NCI-H748 treated with DMSO at 0.1 percent for 48 hours (cell line): ENCODE measurements at regions not wholly inside any gene's neighbourhood (a gene's known extent, or its start where the extent isn't known, plus 50 kb on each side); places are given as distances from the start of the nearest gene placed in this dataset.
"Not testable (repeated sequence)": the region's sequence is repeated elsewhere in the genome, so short reads cannot be mapped to it uniquely, and the experiment has no call there.

ENCODE experiments used
- DNase-seq: peaks from one replicate; lab custom pipeline; 2025; lab: John Stamatoyannopoulos, UW

- DNase-seq, result no peak
Measured at GRCh38 chr1:60857851-60858250, 224.5 kb upstream of the NFIA start.

- DNase-seq, result no peak
Measured at GRCh38 chr1:60850084-60850483, 232.3 kb upstream of the NFIA start.

- no peak for DNase-seq
Measured at GRCh38 chr1:60849401-60849800, 233.0 kb upstream of the NFIA start.

DNA sequence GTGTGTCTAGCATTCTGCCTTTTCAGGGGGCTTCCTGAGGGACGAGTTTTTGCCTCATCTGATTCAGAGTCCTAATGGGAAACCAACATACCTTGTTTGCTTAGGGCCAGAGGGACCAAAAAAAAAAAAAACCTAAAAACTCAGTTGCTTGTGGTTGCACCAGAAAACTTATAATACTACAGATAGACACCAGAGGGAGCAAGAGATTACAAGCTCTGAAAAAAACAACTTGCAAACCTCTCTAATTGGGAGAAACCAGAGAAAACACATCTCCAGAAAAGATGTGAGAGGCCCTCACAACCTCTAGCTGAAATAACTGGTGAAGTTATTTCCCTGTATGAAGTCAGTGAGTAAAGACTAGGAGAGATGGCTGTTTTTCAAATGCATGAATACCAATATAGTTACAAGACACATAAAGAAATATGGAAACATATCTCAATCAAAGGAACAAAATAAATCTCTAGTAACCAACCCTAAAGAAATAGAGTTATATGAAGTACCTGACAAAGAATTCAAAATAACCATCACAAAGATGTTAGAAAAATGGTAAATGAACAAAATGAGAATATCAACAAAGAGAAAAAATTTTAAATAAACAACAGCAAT is 233.7 kb upstream of the NFIA start:
- peak; percentile 21 for DNase-seq

- DNase-seq, result no peak
Measured at GRCh38 chr1:60847855-60848582, 234.3 kb upstream of the NFIA start.

- no peak for DNase-seq
Measured at GRCh38 chr1:60847391-60847790, 235.0 kb upstream of the NFIA start.

DNA sequence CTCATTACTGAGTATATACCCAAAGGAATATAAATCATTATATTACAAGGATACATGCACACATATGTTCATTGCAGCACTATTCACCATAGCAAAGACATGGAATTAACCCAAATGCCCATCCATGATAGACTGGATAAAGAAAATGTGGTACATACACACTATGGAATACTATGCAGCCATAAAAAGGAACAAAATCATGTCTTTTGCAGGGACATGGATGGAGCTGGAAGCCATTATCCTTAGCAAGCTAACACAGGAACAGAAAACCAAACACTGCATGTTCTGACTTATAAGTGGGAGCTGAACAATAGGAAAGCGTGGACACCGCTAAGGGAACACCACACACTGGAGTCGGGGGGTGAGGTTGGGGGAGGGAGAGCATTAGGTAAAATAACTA is 236.7 kb upstream of the NFIA start:
- DNase-seq, result not testable (repeated sequence)

DNA sequence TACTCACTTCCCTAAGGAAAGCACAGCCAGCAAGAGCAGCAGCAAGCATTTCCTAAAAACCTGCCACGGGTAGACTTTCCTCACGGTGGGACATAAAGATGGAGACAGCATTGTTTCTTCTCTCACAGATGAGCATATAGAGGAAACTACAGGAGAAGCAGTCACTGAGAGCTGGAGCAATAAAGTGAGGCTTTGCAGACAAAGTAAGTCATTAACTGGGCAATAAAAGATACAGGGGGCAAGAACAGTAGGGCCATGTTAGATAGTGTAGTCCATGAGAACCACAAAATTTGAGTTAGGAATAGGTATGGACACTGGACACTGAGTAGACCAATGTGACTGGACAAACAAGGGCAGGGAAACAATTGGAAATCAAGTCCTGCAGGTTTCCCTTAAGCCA is 240.1 kb upstream of the NFIA start:
- DNase-seq, result no peak

DNA sequence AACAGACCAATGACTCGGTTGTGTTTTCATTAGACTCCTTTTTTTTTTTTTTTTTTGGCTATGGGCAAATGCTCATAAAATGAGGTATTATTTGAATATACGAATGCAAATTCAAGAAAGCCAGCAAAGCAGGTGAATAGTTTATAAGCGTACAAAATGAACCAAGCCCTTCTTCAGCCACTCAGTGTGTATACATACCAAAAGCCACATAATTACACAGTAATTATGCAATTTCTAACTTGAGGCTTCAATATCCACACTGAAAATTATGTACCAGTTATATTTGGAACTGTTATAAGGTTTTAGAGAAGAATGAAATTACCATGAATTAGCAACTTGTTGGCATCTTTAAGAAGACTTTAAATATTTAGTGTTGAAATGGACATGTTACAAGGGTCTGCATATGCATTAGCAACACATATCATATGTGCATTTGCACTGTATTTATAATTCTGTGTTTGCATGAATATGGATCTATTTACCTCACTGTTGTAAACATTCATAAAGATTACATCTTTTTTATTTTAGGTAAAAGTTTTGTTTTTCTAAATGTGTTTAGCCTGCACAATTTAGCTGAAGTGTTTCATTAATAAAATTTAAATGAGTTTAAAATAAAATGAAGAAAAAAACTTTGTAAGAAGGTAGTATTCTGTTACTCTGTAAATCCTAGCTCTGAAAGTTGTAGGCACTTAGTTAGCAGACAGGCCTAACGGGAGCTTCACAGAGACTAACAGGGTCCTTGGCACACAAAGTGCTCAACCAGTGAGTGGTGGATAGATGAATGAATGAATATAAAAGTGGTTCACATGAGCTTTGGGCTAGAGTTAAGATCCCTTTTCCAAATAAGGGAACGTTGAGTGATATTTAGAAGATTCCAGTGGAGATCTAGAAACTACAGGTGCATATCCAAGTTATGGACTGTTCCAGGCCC is 241.0 kb upstream of the NFIA start:
- no peak for DNase-seq

GRCh38 chr1:60840476-60840875 is 241.9 kb upstream of the NFIA start:
- not testable (repeated sequence) for DNase-seq

DNA sequence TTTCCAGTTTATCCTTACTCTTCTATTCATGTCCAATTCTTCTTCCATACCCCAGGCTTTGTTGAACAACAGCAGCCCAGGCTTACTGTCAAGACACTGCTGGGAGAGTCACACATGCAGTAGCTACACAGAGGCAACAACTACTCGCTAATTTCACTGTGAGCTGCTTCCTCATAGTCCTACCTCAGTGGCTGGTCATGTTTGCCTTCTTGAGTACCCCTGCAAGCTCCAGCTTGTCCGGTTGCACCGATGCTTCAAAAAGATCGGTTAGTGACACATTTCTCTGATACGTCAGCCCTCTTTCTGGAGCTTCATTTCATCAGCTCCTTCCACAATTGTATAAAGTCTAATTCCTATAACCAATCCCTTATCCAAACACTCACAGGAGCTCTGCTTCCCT is 246.7 kb upstream of the NFIA start:
- no peak for DNase-seq

- no peak for DNase-seq
Measured at GRCh38 chr1:60833173-60833572, 249.2 kb upstream of the NFIA start.

- no peak for DNase-seq
Measured at GRCh38 chr1:60832367-60832766, 250.0 kb upstream of the NFIA start.

DNA sequence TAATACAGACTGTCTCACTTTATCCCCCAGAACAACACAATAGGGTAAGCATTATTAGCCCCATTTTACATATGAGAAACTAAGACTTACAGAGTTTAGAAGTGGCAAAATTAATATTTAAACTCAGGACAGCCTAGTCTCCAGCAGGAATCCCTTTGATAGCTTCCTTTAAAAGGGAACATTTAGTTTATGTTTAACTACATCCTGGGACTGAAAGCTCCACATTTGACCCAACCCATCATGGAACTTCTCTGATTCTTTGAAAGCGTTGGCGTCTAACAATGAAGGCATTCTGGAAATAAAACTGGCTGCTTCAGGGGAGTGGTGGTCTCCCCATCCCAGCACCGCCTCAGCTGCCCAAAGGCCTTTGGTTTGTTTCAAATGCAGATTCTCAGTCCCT is 250.6 kb upstream of the NFIA start:
- no peak for DNase-seq

GRCh38 chr1:60828944-60829343 is 253.4 kb upstream of the NFIA start:
- DNase-seq, result no peak

- no peak for DNase-seq
Measured at GRCh38 chr1:60826320-60827094, 255.9 kb upstream of the NFIA start.

- DNase-seq, result peak; percentile 64
Measured at GRCh38 chr1:60825593-60825992, 256.8 kb upstream of the NFIA start.

GRCh38 chr1:60823151-60823550 is 259.2 kb upstream of the NFIA start:
- DNase-seq, result no peak

GRCh38 chr1:60822252-60822651 is 260.1 kb upstream of the NFIA start:
- no peak for DNase-seq

DNA sequence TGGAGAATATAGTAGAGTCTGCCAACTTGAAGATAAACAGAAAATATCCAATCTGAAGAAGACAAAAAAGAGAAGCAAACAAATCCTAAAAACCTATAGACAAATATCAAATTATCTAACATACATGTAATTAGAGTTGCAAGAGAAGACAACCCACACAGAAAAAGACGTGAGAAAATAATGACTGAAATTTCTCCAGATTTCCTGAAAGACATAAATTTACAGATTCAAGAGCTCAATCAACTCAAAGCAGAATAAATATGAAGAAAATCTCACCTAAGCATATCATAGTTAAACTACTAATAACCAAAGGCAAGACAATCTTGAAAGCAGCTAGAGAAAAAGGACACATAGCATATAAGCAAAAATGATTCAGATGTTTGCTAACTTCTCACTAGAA is 261.2 kb upstream of the NFIA start:
- no peak for DNase-seq

DNA sequence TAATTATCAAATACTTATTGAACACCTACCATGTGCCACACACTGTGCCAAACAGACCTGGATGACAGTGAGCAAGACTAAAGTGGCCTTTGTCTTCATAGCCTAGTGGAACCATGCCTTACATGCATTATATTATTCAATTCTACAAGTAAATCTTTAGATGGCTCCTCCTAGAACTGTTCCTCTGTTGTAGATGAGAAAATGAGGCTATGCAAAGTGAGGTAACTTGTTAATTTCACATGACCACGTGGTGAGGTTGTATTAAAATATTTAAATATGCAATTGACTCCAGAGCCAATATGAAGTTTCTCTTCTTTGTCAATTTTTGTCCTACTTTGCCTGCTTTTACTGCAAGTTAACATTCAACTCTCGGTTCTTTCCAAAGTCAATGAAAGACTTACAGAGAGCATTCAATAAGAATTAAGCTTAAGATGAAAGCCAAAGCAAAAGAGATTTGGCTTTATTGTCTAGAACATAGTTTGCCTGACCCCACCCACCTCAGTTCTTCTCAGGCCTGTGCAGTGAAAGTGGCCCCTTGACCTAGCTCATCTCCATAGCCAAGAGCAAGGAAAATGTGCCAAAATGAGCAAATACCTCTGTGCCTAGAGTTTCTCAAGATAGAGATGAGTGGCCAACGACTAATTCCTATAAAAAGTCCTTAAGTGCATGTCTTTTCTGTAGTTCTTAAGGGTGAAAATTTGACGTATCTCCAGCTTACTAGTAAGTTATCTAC is 263.2 kb upstream of the NFIA start:
- DNase-seq, result no peak
